ENCODE measurements at regions not wholly inside any gene's neighbourhood (a gene's known extent, or its start where the extent isn't known, plus 50 kb on each side); places are given as distances from the start of the nearest gene placed in this dataset.

DNA sequence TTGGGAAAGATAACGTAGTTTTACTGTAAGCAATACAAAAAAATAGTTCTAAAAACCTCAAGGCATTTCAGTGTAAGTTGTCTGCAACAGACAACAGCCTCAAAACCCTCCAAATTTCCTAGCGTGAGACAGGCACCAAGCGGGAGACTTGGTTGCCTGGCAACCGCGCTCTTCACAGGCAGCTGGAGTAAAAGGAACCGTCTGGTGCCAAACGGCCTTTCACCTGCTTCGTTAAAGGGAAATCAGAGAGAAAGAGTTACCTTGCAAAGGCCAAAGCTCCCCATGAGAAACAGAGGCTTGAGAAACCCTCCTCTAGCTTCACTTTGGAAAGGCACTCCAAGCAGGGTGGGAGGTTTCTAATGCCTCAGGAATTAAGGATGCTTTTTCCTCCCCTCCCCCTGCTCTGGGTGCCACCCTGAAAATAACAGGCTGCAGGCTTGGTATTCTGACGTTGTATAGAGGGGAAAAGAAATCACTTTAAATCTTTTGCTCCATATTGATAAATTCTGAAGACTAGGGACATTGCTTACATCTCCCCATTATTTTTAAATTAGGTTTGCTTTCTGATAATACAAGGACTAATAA, 129.7 kb upstream of the UFL1 start:
- TF ChIP-seq CTCF (IDR thresholded peaks at IDR 0.05) (no peak), EZH2 (IDR thresholded peaks at IDR 0.05; ENCODE audit: borderline replicate concordance, insufficient read depth, low read depth, low read length, poor library complexity, severe bottlenecking) (no peak)
